GM21825 (cell line): ENCODE measurements at regions not wholly inside any gene's neighbourhood (a gene's known extent, or its start where the extent isn't known, plus 50 kb on each side); places are given as distances from the start of the nearest gene placed in this dataset.

Source experiments
- ATAC-seq: cut with Tn5 transposase; IDR thresholded peaks from one replicate; pipeline ENCODE4 v1.9.1; 2021; ENCODE audit warnings: mild to moderate bottlenecking, moderate library complexity; ENCODE audit not compliant: unreplicated experiment

GRCh38 chr7:10913457-10913856 is 60.2 kb upstream of the PHF14 start:
- ATAC-seq = no peak

GRCh38 chr7:10918093-10918590 is 55.5 kb upstream of the PHF14 start:
- ATAC-seq = no peak

GRCh38 chr7:10919923-10920322 is 53.7 kb upstream of the PHF14 start:
- ATAC-seq = no peak
